Tibial nerve (tissue), 4 donors: ENCODE measurements at regions not wholly inside any gene's neighbourhood (a gene's known extent, or its start where the extent isn't known, plus 50 kb on each side); places are given as distances from the start of the nearest gene placed in this dataset.

ENCODE experiments used
- DNase-seq, 2 donors: peaks; one replicate each; pipeline ENCODE4 v3.0.0-alpha.2; 2019; ENCODE audit warnings: low spot score in 2 of 2
- H3K27ac ChIP-seq, 4 donors: fragments of 200-600 bp; sonication (generic) in 3 of 4; one replicate each; pipeline ENCODE4 v1.5.1; 2017 to 2019; ENCODE audit warnings: mild to moderate bottlenecking in 1 of 4
- H3K27me3 ChIP-seq, 2 donors: fragments of 200-600 bp; sonication (generic) in 1 of 2; one replicate each; pipeline versions ENCODE4 v1.5.1 to v1.6.0; 2017 to 2019
- H3K36me3 ChIP-seq, 3 donors: fragments of 200-600 bp; sonication (generic); one replicate each; pipeline ENCODE4 v1.5.1; 2018 to 2019
- H3K4me1 ChIP-seq, 4 donors: fragments of 200-600 bp; sonication (generic) in 3 of 4; one replicate each; pipeline ENCODE4 v1.5.1; 2017 to 2019
- H3K4me3 ChIP-seq, 4 donors: fragments of 200-600 bp; sonication (generic) in 3 of 4; one replicate each; pipeline ENCODE4 v1.5.1; 2017 to 2019; ENCODE audit warnings: mild to moderate bottlenecking in 1 of 4, moderate library complexity in 1 of 4
- H3K9me3 ChIP-seq, 4 donors: fragments of 200-600 bp; sonication (generic) in 3 of 4; one replicate each; pipeline ENCODE4 v1.5.1; 2017 to 2019
- EP300 ChIP-seq, 2 donors: sonication (generic); formaldehyde crosslinking; IDR thresholded peaks; one replicate each; pipeline ENCODE4 v1.6.1; 2017; ENCODE audit warnings: antibody characterized with exemption in 2 of 2, mild to moderate bottlenecking in 1 of 2
- POLR2A ChIP-seq, 2 donors: fragments of 450-650 bp; IDR thresholded peaks; one replicate each; pipeline ENCODE4 v1.6.1; 2017; ENCODE audit warnings: antibody characterized with exemption in 2 of 2, mild to moderate bottlenecking in 2 of 2, moderate library complexity in 2 of 2
- WGBS, 2 donors: methylation state at CpG; one replicate each; pipeline ENCODE4 v1.1.5; 2018; 5-methylcytosine and 5-hydroxymethylcytosine counted together
- TF ChIP-seq, protein P1 (sequence below), 5 experiments: fragments of 200-600 bp in 3 of 5; fragments of 450-650 bp in 2 of 5; sonication (generic) in 3 of 5; IDR thresholded peaks; one replicate each; pipeline ENCODE4 v1.5.1; 2016 to 2019; ENCODE audit warnings: antibody characterized with exemption in 5 of 5, mild to moderate bottlenecking in 3 of 5, moderate library complexity in 2 of 5

DNA sequence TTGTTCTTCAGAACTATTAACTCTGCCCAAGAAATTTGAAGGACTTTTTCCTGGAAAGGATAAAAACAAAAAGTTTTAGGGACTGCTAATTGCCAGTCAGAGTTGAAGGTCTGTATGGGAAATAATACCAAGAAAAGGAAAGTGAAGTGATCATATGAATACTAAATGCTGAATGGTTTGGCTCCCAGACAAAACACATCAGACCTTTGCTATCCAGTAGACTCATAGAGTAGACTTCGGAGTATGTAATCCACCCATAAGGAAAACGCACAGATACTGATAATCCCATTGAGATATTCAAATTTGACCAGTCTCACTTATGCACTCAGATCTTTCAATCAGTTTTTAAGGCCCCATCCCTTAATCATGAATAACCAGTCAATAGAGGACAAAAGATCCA, 319.0 kb upstream of the PTGER4 start:
- WGBS, 2 donors, result 51 to 76% methylated on average over 2 of the region's 2 CpGs

DNA sequence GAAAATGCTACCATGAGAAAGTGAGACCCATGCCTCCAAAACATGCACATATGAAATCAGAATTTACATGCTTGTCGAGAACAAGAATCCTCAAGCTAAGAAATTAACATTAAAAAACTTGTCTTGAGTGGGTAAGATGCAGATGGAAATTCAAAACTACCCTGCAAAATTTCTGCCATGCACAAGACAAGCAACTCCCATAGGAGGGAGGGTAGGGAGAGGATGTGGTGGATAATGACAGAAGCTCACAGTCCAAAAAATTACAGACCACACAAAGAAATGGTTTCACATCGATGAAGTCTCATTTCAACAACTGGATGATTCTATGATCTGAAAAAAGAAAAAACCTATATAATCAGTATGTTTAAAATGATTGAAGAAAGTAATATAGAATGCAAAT, 319.9 kb upstream of the PTGER4 start:
- no peak for DNase-seq
- Histone ChIP-seq H3K27ac (no peak overlapping the region), H3K36me3 (no peaks in the 10 kb centered on the region), H3K9me3 (peaks cover 0 to 4% (median 0%) of the 10 kb centered on the region in 4 donors), H3K27me3 (no peaks in the 10 kb centered on the region), H3K4me3 (no peak overlapping the region), H3K4me1 (peaks cover 0 to 6% (median 0%) of the 10 kb centered on the region in 4 donors)
- WGBS, 2 donors, result 57 to 62% methylated on average over 2 of the region's 2 CpGs
- no peak for TF ChIP-seq POLR2A (IDR thresholded peaks at IDR 0.05)
- TF ChIP-seq, protein P1, sequence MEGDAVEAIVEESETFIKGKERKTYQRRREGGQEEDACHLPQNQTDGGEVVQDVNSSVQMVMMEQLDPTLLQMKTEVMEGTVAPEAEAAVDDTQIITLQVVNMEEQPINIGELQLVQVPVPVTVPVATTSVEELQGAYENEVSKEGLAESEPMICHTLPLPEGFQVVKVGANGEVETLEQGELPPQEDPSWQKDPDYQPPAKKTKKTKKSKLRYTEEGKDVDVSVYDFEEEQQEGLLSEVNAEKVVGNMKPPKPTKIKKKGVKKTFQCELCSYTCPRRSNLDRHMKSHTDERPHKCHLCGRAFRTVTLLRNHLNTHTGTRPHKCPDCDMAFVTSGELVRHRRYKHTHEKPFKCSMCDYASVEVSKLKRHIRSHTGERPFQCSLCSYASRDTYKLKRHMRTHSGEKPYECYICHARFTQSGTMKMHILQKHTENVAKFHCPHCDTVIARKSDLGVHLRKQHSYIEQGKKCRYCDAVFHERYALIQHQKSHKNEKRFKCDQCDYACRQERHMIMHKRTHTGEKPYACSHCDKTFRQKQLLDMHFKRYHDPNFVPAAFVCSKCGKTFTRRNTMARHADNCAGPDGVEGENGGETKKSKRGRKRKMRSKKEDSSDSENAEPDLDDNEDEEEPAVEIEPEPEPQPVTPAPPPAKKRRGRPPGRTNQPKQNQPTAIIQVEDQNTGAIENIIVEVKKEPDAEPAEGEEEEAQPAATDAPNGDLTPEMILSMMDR (IDR thresholded peaks at IDR 0.05), result no peak
- TF ChIP-seq EP300 (IDR thresholded peaks at IDR 0.05), result no peak

More for the DNA sequence above, 319.0 kb upstream of the PTGER4 start:
- Histone ChIP-seq H3K9me3 (peaks cover 0 to 4% (median 0%) of the 10 kb centered on the region in 4 donors), H3K4me1 (peaks cover 0 to 6% (median 0%) of the 10 kb centered on the region in 4 donors), H3K27ac (no peak overlapping the region), H3K4me3 (no peak overlapping the region), H3K27me3 (no peaks in the 10 kb centered on the region), H3K36me3 (no peaks in the 10 kb centered on the region)
- DNase-seq, result no peak
- TF ChIP-seq, protein P1 (IDR thresholded peaks at IDR 0.05), result no peak
- TF ChIP-seq POLR2A (IDR thresholded peaks at IDR 0.05) (no peak), EP300 (IDR thresholded peaks at IDR 0.05) (no peak)

DNA sequence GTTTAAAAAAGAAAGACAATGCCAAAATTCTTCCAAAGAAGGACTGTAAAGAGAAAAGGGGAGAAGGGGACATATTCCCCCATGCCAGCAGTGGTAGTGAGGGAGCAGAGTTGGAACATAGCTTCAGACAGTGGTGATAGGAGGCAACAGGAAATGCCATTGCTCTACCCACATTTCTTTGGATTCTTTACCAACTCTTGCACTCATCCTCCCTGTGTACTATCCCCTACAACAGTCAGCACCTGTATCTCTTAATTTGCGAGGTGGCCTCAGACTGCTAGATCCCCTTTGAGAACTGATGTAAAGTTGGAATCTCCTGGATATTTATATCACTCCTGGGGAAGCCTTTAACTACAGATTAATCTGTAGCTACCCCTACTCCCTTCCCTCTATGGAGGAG, 320.6 kb upstream of the PTGER4 start:
- H3K4me1 ChIP-seq, result peaks cover 0 to 6% (median 0%) of the 10 kb centered on the region in 4 donors
- no peak overlapping the region for H3K4me3 ChIP-seq
- no peak overlapping the region for H3K27ac ChIP-seq
- TF ChIP-seq, protein P1 (IDR thresholded peaks at IDR 0.05), result no peak
- TF ChIP-seq POLR2A (IDR thresholded peaks at IDR 0.05), result no peak
- no peak for TF ChIP-seq EP300 (IDR thresholded peaks at IDR 0.05)
- H3K9me3 ChIP-seq, result peaks cover 0 to 4% (median 0%) of the 10 kb centered on the region in 4 donors
- 82 to 86% methylated on average over 1 of the region's 1 CpG for whole genome bisulfite sequencing, 2 donors
- DNase-seq, result no peak
- H3K36me3 ChIP-seq, result no peaks in the 10 kb centered on the region
- no peaks in the 10 kb centered on the region for H3K27me3 ChIP-seq

DNA sequence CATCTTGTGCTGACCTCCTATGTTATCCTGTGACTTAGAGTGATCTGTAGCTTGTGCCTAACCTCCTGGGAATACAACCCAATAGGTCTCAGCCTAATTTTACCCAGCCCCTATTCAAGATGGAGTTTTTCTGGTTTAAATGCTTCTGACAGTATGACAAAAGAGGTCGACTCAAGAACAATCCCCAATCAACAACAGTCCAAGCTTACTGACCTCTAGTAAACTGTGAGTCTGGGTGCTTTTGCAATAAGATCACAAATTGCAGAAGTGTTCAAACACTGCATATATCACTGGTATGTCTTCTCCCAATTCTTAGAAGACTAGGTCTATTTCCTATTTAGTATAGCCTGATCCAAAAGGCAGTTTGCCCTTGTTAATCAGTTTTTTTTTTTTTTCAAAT, 323.5 kb upstream of the PTGER4 start:
- TF ChIP-seq, protein P1 (IDR thresholded peaks at IDR 0.05), result no peak
- peak in 1 of 2 donors; percentile 22 for TF ChIP-seq EP300 (IDR thresholded peaks at IDR 0.05)
- no peak for TF ChIP-seq POLR2A (IDR thresholded peaks at IDR 0.05)
- Histone ChIP-seq H3K4me3 (no peak overlapping the region), H3K36me3 (no peaks in the 10 kb centered on the region), H3K9me3 (no peaks in the 10 kb centered on the region), H3K27ac (no peak overlapping the region), H3K27me3 (no peaks in the 10 kb centered on the region), H3K4me1 (peaks cover 0 to 6% (median 0%) of the 10 kb centered on the region in 4 donors)
- DNase-seq, result no peak
- WGBS, 2 donors, result 56% methylated on average over 1 of the region's 1 CpG

DNA sequence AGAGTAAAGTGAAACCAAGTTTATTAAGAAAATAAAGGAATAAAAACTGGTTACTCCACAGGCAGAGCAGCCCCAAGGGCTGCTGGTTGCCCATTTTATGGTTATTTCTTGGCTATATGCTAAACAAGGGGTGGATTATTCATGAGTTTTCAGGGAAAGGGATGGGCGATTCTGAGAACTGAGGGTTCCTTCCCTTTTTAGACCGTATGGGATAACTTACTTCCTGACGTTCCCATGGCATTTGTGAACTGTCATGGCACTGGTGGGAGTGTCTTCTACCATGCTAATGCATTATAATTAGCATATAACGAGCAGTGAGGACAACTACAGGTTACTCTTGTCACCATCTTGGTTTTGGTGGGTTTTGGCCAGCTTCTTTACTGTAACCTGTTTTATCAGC, 323.9 kb upstream of the PTGER4 start:
- TF ChIP-seq, protein P1 (IDR thresholded peaks at IDR 0.05), result no peak
- TF ChIP-seq POLR2A (IDR thresholded peaks at IDR 0.05), result no peak
- TF ChIP-seq EP300 (IDR thresholded peaks at IDR 0.05), result no peak
- no peak for DNase-seq
- 56 to 70% methylated on average over 4 of the region's 4 CpGs for WGBS, 2 donors
- Histone ChIP-seq H3K27me3 (no peaks in the 10 kb centered on the region), H3K4me3 (no peak overlapping the region), H3K9me3 (no peaks in the 10 kb centered on the region), H3K36me3 (no peaks in the 10 kb centered on the region), H3K27ac (no peak overlapping the region), H3K4me1 (peaks cover 0 to 6% (median 0%) of the 10 kb centered on the region in 4 donors)
